ENCODE measurements at regions not wholly inside any gene's neighbourhood (a gene's known extent, or its start where the extent isn't known, plus 50 kb on each side); places are given as distances from the start of the nearest gene placed in this dataset.

GRCh38 chr20:1805816-1806215 is 89.4 kb upstream of the SIRPA start:
- H3K36me3 ChIP-seq: no peaks in the 10 kb centered on the region
- intact Hi-C loops (cut with DNase I; ENCODE audit: low total_unique reads): no loop called here
- H3K9me3 ChIP-seq: no peaks in the 10 kb centered on the region
- TF ChIP-seq POLR2A (IDR thresholded peaks at IDR 0.05): no peak
- TF ChIP-seq, protein P1, sequence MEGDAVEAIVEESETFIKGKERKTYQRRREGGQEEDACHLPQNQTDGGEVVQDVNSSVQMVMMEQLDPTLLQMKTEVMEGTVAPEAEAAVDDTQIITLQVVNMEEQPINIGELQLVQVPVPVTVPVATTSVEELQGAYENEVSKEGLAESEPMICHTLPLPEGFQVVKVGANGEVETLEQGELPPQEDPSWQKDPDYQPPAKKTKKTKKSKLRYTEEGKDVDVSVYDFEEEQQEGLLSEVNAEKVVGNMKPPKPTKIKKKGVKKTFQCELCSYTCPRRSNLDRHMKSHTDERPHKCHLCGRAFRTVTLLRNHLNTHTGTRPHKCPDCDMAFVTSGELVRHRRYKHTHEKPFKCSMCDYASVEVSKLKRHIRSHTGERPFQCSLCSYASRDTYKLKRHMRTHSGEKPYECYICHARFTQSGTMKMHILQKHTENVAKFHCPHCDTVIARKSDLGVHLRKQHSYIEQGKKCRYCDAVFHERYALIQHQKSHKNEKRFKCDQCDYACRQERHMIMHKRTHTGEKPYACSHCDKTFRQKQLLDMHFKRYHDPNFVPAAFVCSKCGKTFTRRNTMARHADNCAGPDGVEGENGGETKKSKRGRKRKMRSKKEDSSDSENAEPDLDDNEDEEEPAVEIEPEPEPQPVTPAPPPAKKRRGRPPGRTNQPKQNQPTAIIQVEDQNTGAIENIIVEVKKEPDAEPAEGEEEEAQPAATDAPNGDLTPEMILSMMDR (IDR thresholded peaks at IDR 0.05): no peak
- TF ChIP-seq POLR2AphosphoS5 (IDR thresholded peaks at IDR 0.05): no peak
- DNase-seq (ENCODE audit: low spot score in 2 of 2): no peak
- no peak overlapping the region for H3K27ac ChIP-seq
- H3K4me3 ChIP-seq: no peak overlapping the region
- H3K4me1 ChIP-seq: peaks cover 4 to 11% of the 10 kb centered on the region in 2 donors
- no peaks in the 10 kb centered on the region for H3K27me3 ChIP-seq

- peak overlapping the region; percentile 5 to 39 for H3K27ac ChIP-seq
- intact Hi-C loops (cut with DNase I; ENCODE audit: low total_unique reads): no loop called here
- DNase-seq (ENCODE audit: low spot score in 2 of 2): no peak
Observed at GRCh38 chr20:1805161-1805581, 90.0 kb upstream of the SIRPA start.

DNA sequence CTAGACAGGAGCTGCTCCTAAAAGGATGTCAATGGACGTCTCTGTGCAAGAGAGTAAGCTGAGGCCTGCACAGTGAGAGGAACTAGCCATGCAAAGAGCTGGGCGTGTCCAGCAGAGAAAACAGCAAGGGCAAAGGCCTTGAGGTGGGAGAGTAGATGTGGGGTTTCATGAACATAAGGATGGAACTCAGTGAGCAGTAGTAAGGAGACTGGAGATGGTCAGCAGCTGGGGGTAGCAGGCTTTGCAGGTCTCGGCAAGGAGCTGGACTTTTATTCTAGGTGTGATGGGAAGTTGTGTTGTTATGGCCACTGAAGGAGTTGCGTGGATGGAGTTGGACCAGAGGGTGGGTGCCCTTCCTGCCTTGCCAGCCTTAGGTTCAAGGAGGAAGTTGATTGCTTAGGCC is 90.7 kb upstream of the SIRPA start:
- no peaks in the 10 kb centered on the region for H3K36me3 ChIP-seq
- intact Hi-C loops (cut with DNase I; ENCODE audit: low total_unique reads): no loop called here
- no peaks in the 10 kb centered on the region for H3K9me3 ChIP-seq
- no peak overlapping the region for H3K4me3 ChIP-seq
- no peaks in the 10 kb centered on the region for H3K27me3 ChIP-seq
- peak overlapping the region; percentile 5 to 39 for H3K27ac ChIP-seq
- no peak for DNase-seq (ENCODE audit: low spot score in 2 of 2)
- TF ChIP-seq POLR2A (IDR thresholded peaks at IDR 0.05) (no peak), POLR2AphosphoS5 (IDR thresholded peaks at IDR 0.05) (no peak)
- TF ChIP-seq, protein P1 (IDR thresholded peaks at IDR 0.05): no peak
- H3K4me1 ChIP-seq: no peaks in the 10 kb centered on the region

More at GRCh38 chr20:1805161-1805581, 90.0 kb upstream of the SIRPA start:
- peaks cover 3 to 4% of the 10 kb centered on the region in 2 donors for H3K4me1 ChIP-seq
- no peaks in the 10 kb centered on the region for H3K9me3 ChIP-seq
- no peaks in the 10 kb centered on the region for H3K27me3 ChIP-seq
- no peaks in the 10 kb centered on the region for H3K36me3 ChIP-seq
- no peak overlapping the region for H3K4me3 ChIP-seq
- TF ChIP-seq, protein P1 (IDR thresholded peaks at IDR 0.05): no peak
- TF ChIP-seq POLR2AphosphoS5 (IDR thresholded peaks at IDR 0.05) (no peak), POLR2A (IDR thresholded peaks at IDR 0.05) (no peak)

DNA sequence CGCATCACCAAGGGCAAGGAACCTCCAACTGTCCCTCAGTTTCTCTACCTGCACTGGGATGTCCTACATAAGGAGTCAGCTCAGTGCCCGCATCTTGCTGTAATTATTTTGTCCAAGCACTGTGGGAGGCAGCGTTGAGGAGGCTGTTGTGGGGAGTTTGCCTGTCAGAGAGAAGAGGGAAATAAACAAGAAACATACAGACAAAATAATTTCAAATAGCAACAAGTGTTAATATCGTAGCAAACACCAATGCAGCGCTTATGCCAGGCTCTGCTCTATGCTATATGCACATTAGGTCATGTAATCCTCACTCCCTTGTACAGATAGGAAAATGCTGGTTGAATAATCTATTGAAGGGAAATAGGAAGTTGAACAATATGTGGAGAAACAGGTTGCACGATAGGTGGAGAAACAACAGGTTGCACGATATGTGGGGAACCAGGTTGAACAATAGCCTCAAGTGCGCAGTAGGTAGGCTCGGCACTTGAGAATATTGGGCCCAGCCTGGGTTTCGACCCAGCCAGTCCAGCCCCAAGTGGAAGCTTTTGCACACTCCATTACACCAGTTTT is 91.2 kb upstream of the SIRPA start:
- Histone ChIP-seq H3K4me1 (no peaks in the 10 kb centered on the region), H3K27ac (peak overlapping the region; percentile 74 to 79), H3K9me3 (no peaks in the 10 kb centered on the region), H3K27me3 (no peaks in the 10 kb centered on the region), H3K36me3 (no peaks in the 10 kb centered on the region), H3K4me3 (peak overlapping the region; percentile 53 to 81 (median 63))
- intact Hi-C loops (cut with DNase I; ENCODE audit: low total_unique reads): no loop called here
- TF ChIP-seq POLR2AphosphoS5 (IDR thresholded peaks at IDR 0.05) (no peak), POLR2A (IDR thresholded peaks at IDR 0.05) (no peak)
- TF ChIP-seq, protein P1 (IDR thresholded peaks at IDR 0.05): no peak
- no peak for DNase-seq (ENCODE audit: low spot score in 2 of 2)

- no peak for DNase-seq (ENCODE audit: low spot score in 2 of 2)
- Histone ChIP-seq H3K27ac (peak overlapping the region; percentile 74 to 79), H3K9me3 (no peaks in the 10 kb centered on the region), H3K4me3 (peak overlapping the region; percentile 53 to 81 (median 63)), H3K36me3 (no peaks in the 10 kb centered on the region), H3K4me1 (no peaks in the 10 kb centered on the region), H3K27me3 (no peaks in the 10 kb centered on the region)
- intact Hi-C loops (cut with DNase I; ENCODE audit: low total_unique reads): no loop called here
- TF ChIP-seq POLR2A (IDR thresholded peaks at IDR 0.05): no peak
- TF ChIP-seq POLR2AphosphoS5 (IDR thresholded peaks at IDR 0.05): peak in 1 of 3 donors; percentile 28
Observed at GRCh38 chr20:1803061-1803931, 91.9 kb upstream of the SIRPA start.
